Psoas muscle (tissue), 7 donors: ENCODE measurements at regions not wholly inside any gene's neighbourhood (a gene's known extent, or its start where the extent isn't known, plus 50 kb on each side); places are given as distances from the start of the nearest gene placed in this dataset.
"Not testable (repeated sequence)": the region's sequence is repeated elsewhere in the genome, so short reads cannot be mapped to it uniquely, and the experiment has no call there.

Experiments used
- ATAC-seq, 4 donors: fragments of 200-7000 bp; cut with Tn5 transposase; one replicate each; pipeline ENCODE4 v1.9.1; 2020; ENCODE audit warnings: moderate library complexity in 3 of 4, mild to moderate bottlenecking in 2 of 4
- DNase-seq, 2 donors: peaks; one replicate each; pipeline ENCODE4 v3.0.0-alpha.2; 2020
- H3K27ac ChIP-seq: fragments of 200-600 bp; one replicate; pipeline ENCODE4 v1.8.0; 2022
- H3K27me3 ChIP-seq, 3 donors: fragments of 200-600 bp in 1 of 3; one replicate each; pipeline versions ENCODE4 v1.6.1 to v1.8.0; 2013 to 2022; ENCODE audit warnings: low read length in 2 of 3, mild to moderate bottlenecking in 2 of 3, moderate library complexity in 1 of 3; ENCODE audit not compliant: insufficient read depth in 3 of 3
- H3K36me3 ChIP-seq, 2 donors: fragments of 200-600 bp in 1 of 2; one replicate each; pipeline versions ENCODE4 v1.6.1 to v1.8.0; 2013 to 2022; ENCODE audit warnings: low read depth in 1 of 2, mild to moderate bottlenecking in 1 of 2, moderate library complexity in 1 of 2; ENCODE audit not compliant: insufficient read depth in 1 of 2
- H3K4me1 ChIP-seq: fragments of 200-600 bp; one replicate; pipeline ENCODE4 v1.8.0; 2022
- H3K4me3 ChIP-seq: fragments of 200-600 bp; one replicate; pipeline ENCODE4 v1.8.0; 2022; ENCODE audit warnings: mild to moderate bottlenecking
- H3K9me3 ChIP-seq: fragments of 200-600 bp; one replicate; pipeline ENCODE4 v1.8.0; 2022
- CTCF ChIP-seq: fragments of 200-600 bp; IDR thresholded peaks from one replicate; pipeline ENCODE4 v1.8.0; 2022; ENCODE audit warnings: antibody characterized with exemption
- WGBS, 3 donors: extraction: QIAGEN DNeasy Blood & Tissue Kit; methylation state at CpG; one replicate each; pipeline versions ENCODE4 v1.1.6 to v1.1.7; 2013; 5-methylcytosine and 5-hydroxymethylcytosine counted together
- intact Hi-C, 2 donors: fragments of 100-400 bp; cut with DNase I; formaldehyde crosslinking; loops; one replicate each; pipeline versions ENCODE4 v1.11.0 to v1.14.2; 2022
- donor health status: healthy with polysubstance abuse.
- donor health status: DM: no; HTN: no; CAD: no; lungs with moderate emphysema.
- donor health status: Bipolar disorder and iron deficiency.
- donor health status: healthy.
- donor health status: DM: yes; HTN: yes; CAD: no.
- donor health status: DM: no; HTN: no; CAD: no.
- donor health status: DM: yes; HTN: yes; CAD: no.

GRCh38 chr6:102736941-102737368 lies 1343.4 kb downstream of the GRIK2 start:
- WGBS, 3 donors, result 66 to 71% (median 68%) methylated on average over 2 of the region's 2 CpGs
- DNase-seq, result no peak
- no peaks in the 10 kb centered on the region for H3K36me3 ChIP-seq
- no peak overlapping the region for H3K27ac ChIP-seq
- TF ChIP-seq CTCF, result no peak
- ATAC-seq, result no peak
- intact Hi-C loops, result no loop called here
- no peaks in the 10 kb centered on the region for H3K9me3 ChIP-seq
- H3K4me3 ChIP-seq, result no peak overlapping the region
- H3K4me1 ChIP-seq, result no peaks in the 10 kb centered on the region
- H3K27me3 ChIP-seq, result no peaks in the 10 kb centered on the region

- ATAC-seq (no peak), DNase-seq (no peak)
- H3K9me3 ChIP-seq, result peaks cover 7% of the 10 kb centered on the region
- no peak overlapping the region for H3K27ac ChIP-seq
- intact Hi-C loops, result no loop called here
- H3K4me1 ChIP-seq, result no peaks in the 10 kb centered on the region
- no peak overlapping the region for H3K4me3 ChIP-seq
- TF ChIP-seq CTCF, result no peak
- 40 to 42% (median 41%) methylated on average over 3 of the region's 3 CpGs for WGBS, 3 donors
- no peaks in the 10 kb centered on the region for H3K27me3 ChIP-seq
- no peaks in the 10 kb centered on the region for H3K36me3 ChIP-seq
Observed at GRCh38 chr6:102732898-102733297, 1339.4 kb downstream of the GRIK2 start.

- H3K4me3 ChIP-seq, intact Hi-C loops, H3K27me3 ChIP-seq, H3K36me3 ChIP-seq, H3K4me1 ChIP-seq, H3K9me3 ChIP-seq, ATAC-seq, H3K27ac ChIP-seq, DNase-seq: not testable (repeated sequence)
- 94% methylated on average over 24 of the region's 24 CpGs for WGBS, 3 donors
Observed at GRCh38 chr6:102722086-102722485, 1328.6 kb downstream of the GRIK2 start.

- ATAC-seq (no peak), DNase-seq (no peak)
- WGBS, 3 donors, result 26 to 31% (median 30%) methylated on average over 5 of the region's 5 CpGs
- Histone ChIP-seq H3K4me3 (no peak overlapping the region), H3K36me3 (no peaks in the 10 kb centered on the region), H3K27ac (no peak overlapping the region), H3K4me1 (no peaks in the 10 kb centered on the region), H3K27me3 (no peaks in the 10 kb centered on the region), H3K9me3 (no peaks in the 10 kb centered on the region)
- intact Hi-C loops, result no loop called here
- no peak for TF ChIP-seq CTCF
Observed at GRCh38 chr6:102717737-102718456, 1324.4 kb downstream of the GRIK2 start.

- DNase-seq, result no peak
- Histone ChIP-seq H3K36me3 (no peaks in the 10 kb centered on the region), H3K9me3 (no peaks in the 10 kb centered on the region), H3K27me3 (no peaks in the 10 kb centered on the region), H3K4me1 (no peaks in the 10 kb centered on the region), H3K4me3 (no peak overlapping the region), H3K27ac (no peak overlapping the region)
- no peak for ATAC-seq
- intact Hi-C loops, result no loop called here
- TF ChIP-seq CTCF, result no peak
- WGBS, 3 donors, result 83 to 86% (median 84%) methylated on average over 2 of the region's 2 CpGs
Observed at GRCh38 chr6:102717252-102717651, 1323.7 kb downstream of the GRIK2 start.
